ENCODE measurements at regions not wholly inside any gene's neighbourhood (a gene's known extent, or its start where the extent isn't known, plus 50 kb on each side); places are given as distances from the start of the nearest gene placed in this dataset.

GRCh38 chr21:25361097-25361496, 246.2 kb downstream of the MRPL39 start:
- no peak for TF ChIP-seq EP300 (IDR thresholded peaks at IDR 0.05; ENCODE audit: low read depth)
- TF ChIP-seq POLR2A (IDR thresholded peaks at IDR 0.05), result no peak
- TF ChIP-seq POLR2AphosphoS5 (IDR thresholded peaks at IDR 0.05), result no peak
- TF ChIP-seq CTCF (IDR thresholded peaks at IDR 0.05), result no peak
- WGBS, 2 donors (ENCODE audit: low coverage in 1 of 2), result 17 to 21% methylated on average over 1 of the region's 1 CpG
- in situ Hi-C loops (cut with MboI; ENCODE audit: low pct_ligation_motif_present in 1 of 4, low pct_unique_long_range_greater_than_20kb in 1 of 4, low sequenced_read_pairs in 3 of 4), result no loop called here
- no peaks in the 10 kb centered on the region for H3K4me1 ChIP-seq
- no peak for DNase-seq
- intact Hi-C loops (cut with DNase I; ENCODE audit: low total_unique reads), result no loop called here
- no peak overlapping the region for H3K27ac ChIP-seq
- H3K4me3 ChIP-seq, result no peak overlapping the region
- no peaks in the 10 kb centered on the region for H3K36me3 ChIP-seq
- no peaks in the 10 kb centered on the region for H3K27me3 ChIP-seq
- no peaks in the 10 kb centered on the region for H3K9me3 ChIP-seq

- no peak for DNase-seq
- H3K4me3 ChIP-seq, result no peak overlapping the region
- no peak overlapping the region for H3K27ac ChIP-seq
- H3K27me3 ChIP-seq, result no peaks in the 10 kb centered on the region
- H3K9me3 ChIP-seq, result no peaks in the 10 kb centered on the region
- no peaks in the 10 kb centered on the region for H3K36me3 ChIP-seq
- intact Hi-C loops (cut with DNase I; ENCODE audit: low total_unique reads) (no loop called here), in situ Hi-C loops (cut with MboI; ENCODE audit: low pct_ligation_motif_present in 1 of 4, low pct_unique_long_range_greater_than_20kb in 1 of 4, low sequenced_read_pairs in 3 of 4) (no loop called here)
- WGBS, 2 donors (ENCODE audit: low coverage in 1 of 2), result 40 to 81% methylated on average over 1 to 2 of the region's 2 CpGs
- no peaks in the 10 kb centered on the region for H3K4me1 ChIP-seq
- no peak for TF ChIP-seq POLR2AphosphoS5 (IDR thresholded peaks at IDR 0.05)
- no peak for TF ChIP-seq EP300 (IDR thresholded peaks at IDR 0.05; ENCODE audit: low read depth)
- no peak for TF ChIP-seq CTCF (IDR thresholded peaks at IDR 0.05)
Measured at GRCh38 chr21:25360593-25360992, 246.7 kb downstream of the MRPL39 start.

- in situ Hi-C loops (cut with MboI; ENCODE audit: low pct_ligation_motif_present in 1 of 4, low pct_unique_long_range_greater_than_20kb in 1 of 4, low sequenced_read_pairs in 3 of 4), result no loop called here
- 89 to 93% methylated on average over 5 of the region's 5 CpGs for WGBS, 2 donors (ENCODE audit: low coverage in 1 of 2)
- no peaks in the 10 kb centered on the region for H3K27me3 ChIP-seq
- H3K4me3 ChIP-seq, result no peak overlapping the region
- intact Hi-C loops (cut with DNase I; ENCODE audit: low total_unique reads), result no loop called here
- no peak for DNase-seq
- no peak for TF ChIP-seq CTCF (IDR thresholded peaks at IDR 0.05)
- TF ChIP-seq POLR2A (IDR thresholded peaks at IDR 0.05), result no peak
- no peak for TF ChIP-seq EP300 (IDR thresholded peaks at IDR 0.05; ENCODE audit: low read depth)
- no peak for TF ChIP-seq POLR2AphosphoS5 (IDR thresholded peaks at IDR 0.05)
- no peaks in the 10 kb centered on the region for H3K9me3 ChIP-seq
- no peaks in the 10 kb centered on the region for H3K4me1 ChIP-seq
- H3K27ac ChIP-seq, result no peak overlapping the region
- H3K36me3 ChIP-seq, result no peaks in the 10 kb centered on the region
Measured at GRCh38 chr21:25359724-25360123, 247.6 kb downstream of the MRPL39 start.

DNA sequence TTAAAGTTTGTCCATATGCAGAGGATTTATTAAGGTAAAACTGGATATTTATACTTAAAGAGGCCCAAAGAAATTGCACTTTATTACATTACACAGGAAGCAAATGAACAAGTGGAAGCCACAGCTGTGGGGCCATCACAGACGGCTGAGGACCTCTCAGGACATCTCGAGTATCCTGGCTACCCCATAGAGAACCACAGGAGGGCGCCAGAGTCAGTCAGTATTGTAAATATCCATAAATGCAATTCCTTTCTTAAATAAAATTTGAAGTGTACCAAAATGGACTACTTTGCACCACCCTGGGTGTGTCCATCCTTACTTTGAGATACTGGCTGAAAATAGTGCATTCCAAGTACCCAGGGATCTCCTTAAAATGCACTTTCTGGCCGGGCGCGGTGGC, 257.2 kb downstream of the MRPL39 start:
- Histone ChIP-seq H3K27me3 (no peaks in the 10 kb centered on the region), H3K9me3 (no peaks in the 10 kb centered on the region), H3K4me3 (no peak overlapping the region), H3K4me1 (no peaks in the 10 kb centered on the region), H3K27ac (no peak overlapping the region), H3K36me3 (no peaks in the 10 kb centered on the region)
- no peak for DNase-seq
- TF ChIP-seq EP300 (IDR thresholded peaks at IDR 0.05; ENCODE audit: low read depth) (no peak), CTCF (IDR thresholded peaks at IDR 0.05) (no peak), POLR2A (IDR thresholded peaks at IDR 0.05) (no peak), POLR2AphosphoS5 (IDR thresholded peaks at IDR 0.05) (no peak)
- WGBS, 2 donors (ENCODE audit: low coverage in 1 of 2), result 24 to 74% methylated on average over 3 to 6 of the region's 6 CpGs
- intact Hi-C loops (cut with DNase I; ENCODE audit: low total_unique reads), result no loop called here
- in situ Hi-C loops (cut with MboI; ENCODE audit: low pct_ligation_motif_present in 1 of 4, low pct_unique_long_range_greater_than_20kb in 1 of 4, low sequenced_read_pairs in 3 of 4), result no loop called here

Measured in transverse colon (tissue), 4 donors.